ENCODE measurements at regions not wholly inside any gene's neighbourhood (a gene's known extent, or its start where the extent isn't known, plus 50 kb on each side); places are given as distances from the start of the nearest gene placed in this dataset.

DNA sequence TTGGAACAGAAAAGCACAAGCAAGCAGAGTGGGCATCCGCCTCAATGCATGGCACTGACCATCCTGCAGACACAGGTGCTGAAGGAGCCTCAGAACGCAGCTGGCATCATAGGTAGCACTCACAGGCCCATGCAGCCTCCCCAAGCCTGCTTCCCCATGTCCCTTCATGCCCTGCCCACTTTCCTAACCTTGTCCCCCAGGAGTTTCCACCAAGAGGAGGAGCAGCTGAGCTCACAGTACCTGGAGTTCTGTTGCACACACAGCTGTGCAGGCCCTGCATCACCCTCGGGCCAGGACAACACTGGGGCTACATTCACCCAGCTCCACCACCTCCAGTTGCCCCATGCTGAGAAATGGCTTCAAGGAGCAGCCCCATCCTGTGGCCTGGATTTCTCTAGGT, 83.4 kb downstream of the SETD4 start:
- Histone ChIP-seq H3K27me3 (ENCODE audit: control insufficient read depth in 1 of 2, insufficient read depth in 2 of 2, low read length in 2 of 2) (peaks cover 0 to 1% of the 10 kb centered on the region in 2 experiments; a peak in 1 of 5 replicates), H3K36me3 (replicated peaks in 1 of 2; ENCODE audit: control insufficient read depth in 1 of 2, insufficient read depth in 2 of 2, low read length in 2 of 2) (no peaks in the 10 kb centered on the region), H3K79me2 (ENCODE audit: insufficient read depth, low read length) (no peaks in the 10 kb centered on the region), H3K4me2 (ENCODE audit: low read depth, low read length) (no peak overlapping the region), H4K20me1 (ENCODE audit: insufficient read depth, low read length) (no peaks in the 10 kb centered on the region), H2AFZ (ENCODE audit: low read length) (no peak overlapping the region), H3K27ac (ENCODE audit: extremely low read length, insufficient read depth, low read length) (no peak overlapping the region), H3K9me3 (ENCODE audit: low read length) (no peaks in the 10 kb centered on the region), H3K9ac (ENCODE audit: insufficient read depth, low read depth, low read length) (no peak overlapping the region), H3K4me1 (ENCODE audit: insufficient read depth, low read length) (peaks cover 41% of the 10 kb centered on the region), H3K4me3 (replicated peaks in 1 of 3; ENCODE audit: insufficient read depth in 1 of 3, low read depth in 2 of 3, low read length in 3 of 3) (no peak overlapping the region)
- ChIA-PET POLR2A (no interaction called here), CTCF (ENCODE audit: low intra/inter-chr PET ratio, low total read pairs) (no interaction called here)
- WGBS (ENCODE audit: low lambda C conversion rate) = 100% methylated on average over 2 of the region's 3 CpGs
- TF ChIP-seq, protein P1, sequence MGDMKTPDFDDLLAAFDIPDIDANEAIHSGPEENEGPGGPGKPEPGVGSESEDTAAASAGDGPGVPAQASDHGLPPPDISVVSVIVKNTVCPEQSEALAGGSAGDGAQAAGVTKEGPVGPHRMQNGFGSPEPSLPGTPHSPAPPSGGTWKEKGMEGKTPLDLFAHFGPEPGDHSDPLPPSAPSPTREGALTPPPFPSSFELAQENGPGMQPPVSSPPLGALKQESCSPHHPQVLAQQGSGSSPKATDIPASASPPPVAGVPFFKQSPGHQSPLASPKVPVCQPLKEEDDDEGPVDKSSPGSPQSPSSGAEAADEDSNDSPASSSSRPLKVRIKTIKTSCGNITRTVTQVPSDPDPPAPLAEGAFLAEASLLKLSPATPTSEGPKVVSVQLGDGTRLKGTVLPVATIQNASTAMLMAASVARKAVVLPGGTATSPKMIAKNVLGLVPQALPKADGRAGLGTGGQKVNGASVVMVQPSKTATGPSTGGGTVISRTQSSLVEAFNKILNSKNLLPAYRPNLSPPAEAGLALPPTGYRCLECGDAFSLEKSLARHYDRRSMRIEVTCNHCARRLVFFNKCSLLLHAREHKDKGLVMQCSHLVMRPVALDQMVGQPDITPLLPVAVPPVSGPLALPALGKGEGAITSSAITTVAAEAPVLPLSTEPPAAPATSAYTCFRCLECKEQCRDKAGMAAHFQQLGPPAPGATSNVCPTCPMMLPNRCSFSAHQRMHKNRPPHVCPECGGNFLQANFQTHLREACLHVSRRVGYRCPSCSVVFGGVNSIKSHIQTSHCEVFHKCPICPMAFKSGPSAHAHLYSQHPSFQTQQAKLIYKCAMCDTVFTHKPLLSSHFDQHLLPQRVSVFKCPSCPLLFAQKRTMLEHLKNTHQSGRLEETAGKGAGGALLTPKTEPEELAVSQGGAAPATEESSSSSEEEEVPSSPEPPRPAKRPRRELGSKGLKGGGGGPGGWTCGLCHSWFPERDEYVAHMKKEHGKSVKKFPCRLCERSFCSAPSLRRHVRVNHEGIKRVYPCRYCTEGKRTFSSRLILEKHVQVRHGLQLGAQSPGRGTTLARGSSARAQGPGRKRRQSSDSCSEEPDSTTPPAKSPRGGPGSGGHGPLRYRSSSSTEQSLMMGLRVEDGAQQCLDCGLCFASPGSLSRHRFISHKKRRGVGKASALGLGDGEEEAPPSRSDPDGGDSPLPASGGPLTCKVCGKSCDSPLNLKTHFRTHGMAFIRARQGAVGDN (CRISPR knock-in tag; IDR thresholded peaks at IDR 0.05) = 0 out of 2 replicates have a peak, but pooled peaks have one; percentile 13
- TF ChIP-seq, protein P2, sequence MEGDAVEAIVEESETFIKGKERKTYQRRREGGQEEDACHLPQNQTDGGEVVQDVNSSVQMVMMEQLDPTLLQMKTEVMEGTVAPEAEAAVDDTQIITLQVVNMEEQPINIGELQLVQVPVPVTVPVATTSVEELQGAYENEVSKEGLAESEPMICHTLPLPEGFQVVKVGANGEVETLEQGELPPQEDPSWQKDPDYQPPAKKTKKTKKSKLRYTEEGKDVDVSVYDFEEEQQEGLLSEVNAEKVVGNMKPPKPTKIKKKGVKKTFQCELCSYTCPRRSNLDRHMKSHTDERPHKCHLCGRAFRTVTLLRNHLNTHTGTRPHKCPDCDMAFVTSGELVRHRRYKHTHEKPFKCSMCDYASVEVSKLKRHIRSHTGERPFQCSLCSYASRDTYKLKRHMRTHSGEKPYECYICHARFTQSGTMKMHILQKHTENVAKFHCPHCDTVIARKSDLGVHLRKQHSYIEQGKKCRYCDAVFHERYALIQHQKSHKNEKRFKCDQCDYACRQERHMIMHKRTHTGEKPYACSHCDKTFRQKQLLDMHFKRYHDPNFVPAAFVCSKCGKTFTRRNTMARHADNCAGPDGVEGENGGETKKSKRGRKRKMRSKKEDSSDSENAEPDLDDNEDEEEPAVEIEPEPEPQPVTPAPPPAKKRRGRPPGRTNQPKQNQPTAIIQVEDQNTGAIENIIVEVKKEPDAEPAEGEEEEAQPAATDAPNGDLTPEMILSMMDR (CRISPR knock-in tag; IDR thresholded peaks at IDR 0.05) = peak; percentile 29; the same call in 1 of the 2 replicates
- no peak for TF ChIP-seq ZNF253 (CRISPR knock-in tag; IDR thresholded peaks at IDR 0.05; ENCODE audit: borderline replicate concordance)
- BruUV-seq (replicated peaks) = no TSS peak
- DNase-seq (ENCODE audit: low spot score) (no peak), FAIRE-seq (no peak), ATAC-seq (peak; percentile 61)
- intact Hi-C loops (cut with micrococcal nuclease; ENCODE audit: unreplicated experiment) = no loop called here
- in situ Hi-C loops (cut with HindIII; ENCODE audit: extremely low pct_ligation_motif_present, low pct_unique_long_range_greater_than_20kb) = no loop called here

All from HepG2 (cell line).